ENCODE measurements at regions not wholly inside any gene's neighbourhood (a gene's known extent, or its start where the extent isn't known, plus 50 kb on each side); places are given as distances from the start of the nearest gene placed in this dataset.

- TF ChIP-seq CTCF (conservative IDR thresholded peaks at IDR 0.05; ENCODE audit: low read length) (no peak), EZH2phosphoT487 (IDR thresholded peaks at IDR 0.05; ENCODE audit: borderline replicate concordance) (no peak)
Observed at GRCh38 chr22:49328630-49329405, 498.9 kb downstream of the BRD1 start.
